Spleen (tissue), 7 donors: ENCODE measurements at regions not wholly inside any gene's neighbourhood (a gene's known extent, or its start where the extent isn't known, plus 50 kb on each side); places are given as distances from the start of the nearest gene placed in this dataset.

ENCODE experiments used
- POLR2AphosphoS5 ChIP-seq, 3 donors: sonication (generic); formaldehyde crosslinking; IDR thresholded peaks; one replicate each; pipeline ENCODE4 v1.5.1; 2017; ENCODE audit warnings: antibody characterized with exemption in 3 of 3
- TF ChIP-seq, protein P1 (sequence below), 11 experiments: fragments of 200-600 bp in 7 of 11; fragments of 450-650 bp in 4 of 11; sonication (generic) in 4 of 11; IDR thresholded peaks in 8 of 11; conservative IDR thresholded peaks in 3 of 11; 1 replicate in 7 of 11; 2 replicates in 4 of 11; pipeline versions ENCODE4 v1.4.0 to v1.8.0; 2016 to 2021; ENCODE audit warnings: antibody characterized with exemption in 11 of 11, inconsistent platforms in 4 of 11, mild to moderate bottlenecking in 1 of 11
- donor health status: DM: no; HTN: no; CAD: no; lungs with moderate emphysema.
- donor health status: DM: no; HTN: no; CAD: no.
- donor health status: DM: no; HTN: no; CAD: no.

GRCh38 chr6:111990214-111990613, 63.7 kb upstream of the CCN6 start:
- TF ChIP-seq, protein P1, sequence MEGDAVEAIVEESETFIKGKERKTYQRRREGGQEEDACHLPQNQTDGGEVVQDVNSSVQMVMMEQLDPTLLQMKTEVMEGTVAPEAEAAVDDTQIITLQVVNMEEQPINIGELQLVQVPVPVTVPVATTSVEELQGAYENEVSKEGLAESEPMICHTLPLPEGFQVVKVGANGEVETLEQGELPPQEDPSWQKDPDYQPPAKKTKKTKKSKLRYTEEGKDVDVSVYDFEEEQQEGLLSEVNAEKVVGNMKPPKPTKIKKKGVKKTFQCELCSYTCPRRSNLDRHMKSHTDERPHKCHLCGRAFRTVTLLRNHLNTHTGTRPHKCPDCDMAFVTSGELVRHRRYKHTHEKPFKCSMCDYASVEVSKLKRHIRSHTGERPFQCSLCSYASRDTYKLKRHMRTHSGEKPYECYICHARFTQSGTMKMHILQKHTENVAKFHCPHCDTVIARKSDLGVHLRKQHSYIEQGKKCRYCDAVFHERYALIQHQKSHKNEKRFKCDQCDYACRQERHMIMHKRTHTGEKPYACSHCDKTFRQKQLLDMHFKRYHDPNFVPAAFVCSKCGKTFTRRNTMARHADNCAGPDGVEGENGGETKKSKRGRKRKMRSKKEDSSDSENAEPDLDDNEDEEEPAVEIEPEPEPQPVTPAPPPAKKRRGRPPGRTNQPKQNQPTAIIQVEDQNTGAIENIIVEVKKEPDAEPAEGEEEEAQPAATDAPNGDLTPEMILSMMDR (IDR thresholded peaks at IDR 0.05 in 8 of 11, conservative IDR thresholded peaks at IDR 0.05 in 3 of 11) = no peak
- TF ChIP-seq POLR2AphosphoS5 (IDR thresholded peaks at IDR 0.05) = no peak
